Adrenal gland (tissue), 5 donors: ENCODE measurements at regions not wholly inside any gene's neighbourhood (a gene's known extent, or its start where the extent isn't known, plus 50 kb on each side); places are given as distances from the start of the nearest gene placed in this dataset.

ENCODE experiments used
- POLR2A ChIP-seq, 2 donors: fragments of 450-650 bp; IDR thresholded peaks; one replicate each; pipeline ENCODE4 v1.6.1; 2017; ENCODE audit warnings: antibody characterized with exemption in 2 of 2, mild to moderate bottlenecking in 2 of 2, moderate library complexity in 1 of 2
- TF ChIP-seq, protein P1 (sequence below), 6 experiments: fragments of 450-650 bp in 4 of 6; fragments of 200-600 bp in 2 of 6; sonication (generic) in 1 of 6; IDR thresholded peaks; 1 replicate in 5 of 6; 2 replicates in 1 of 6; pipeline versions ENCODE4 v1.5.1 to v1.8.0; 2016 to 2021; ENCODE audit warnings: antibody characterized with exemption in 6 of 6, mild to moderate bottlenecking in 2 of 6, moderate library complexity in 1 of 6
- donor health status: DM: no; HTN: no; CAD: no.

- no peak for TF ChIP-seq POLR2A (IDR thresholded peaks at IDR 0.05)
- TF ChIP-seq, protein P1, sequence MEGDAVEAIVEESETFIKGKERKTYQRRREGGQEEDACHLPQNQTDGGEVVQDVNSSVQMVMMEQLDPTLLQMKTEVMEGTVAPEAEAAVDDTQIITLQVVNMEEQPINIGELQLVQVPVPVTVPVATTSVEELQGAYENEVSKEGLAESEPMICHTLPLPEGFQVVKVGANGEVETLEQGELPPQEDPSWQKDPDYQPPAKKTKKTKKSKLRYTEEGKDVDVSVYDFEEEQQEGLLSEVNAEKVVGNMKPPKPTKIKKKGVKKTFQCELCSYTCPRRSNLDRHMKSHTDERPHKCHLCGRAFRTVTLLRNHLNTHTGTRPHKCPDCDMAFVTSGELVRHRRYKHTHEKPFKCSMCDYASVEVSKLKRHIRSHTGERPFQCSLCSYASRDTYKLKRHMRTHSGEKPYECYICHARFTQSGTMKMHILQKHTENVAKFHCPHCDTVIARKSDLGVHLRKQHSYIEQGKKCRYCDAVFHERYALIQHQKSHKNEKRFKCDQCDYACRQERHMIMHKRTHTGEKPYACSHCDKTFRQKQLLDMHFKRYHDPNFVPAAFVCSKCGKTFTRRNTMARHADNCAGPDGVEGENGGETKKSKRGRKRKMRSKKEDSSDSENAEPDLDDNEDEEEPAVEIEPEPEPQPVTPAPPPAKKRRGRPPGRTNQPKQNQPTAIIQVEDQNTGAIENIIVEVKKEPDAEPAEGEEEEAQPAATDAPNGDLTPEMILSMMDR (IDR thresholded peaks at IDR 0.05), result no peak
Observed at GRCh38 chr12:46462641-46463355, 90.2 kb upstream of the SLC38A2 start.
